Prostate gland (tissue), 2 donors: ENCODE measurements at regions not wholly inside any gene's neighbourhood (a gene's known extent, or its start where the extent isn't known, plus 50 kb on each side); places are given as distances from the start of the nearest gene placed in this dataset.
"Not testable (repeated sequence)": the region's sequence is repeated elsewhere in the genome, so short reads cannot be mapped to it uniquely, and the experiment has no call there.

Experiments used
- DNase-seq: peaks from one replicate; pipeline ENCODE4 v3.0.0-alpha.2; 2019; ENCODE audit warnings: low spot score
- H3K27ac ChIP-seq, 2 donors: fragments of 200-600 bp; sonication (generic); 2 replicates each; pipeline ENCODE4 v1.5.1; 2017 to 2019
- H3K27me3 ChIP-seq: fragments of 200-600 bp; sonication (generic); replicated peaks from 2 replicates; pipeline ENCODE4 v1.5.1; 2019; ENCODE audit not compliant: insufficient read depth
- H3K36me3 ChIP-seq, 2 donors: fragments of 200-600 bp; sonication (generic); 1 replicate in 1 of 2; 2 replicates in 1 of 2; pipeline versions ENCODE4 v1.5.1 to v1.8.1; 2017 to 2019
- H3K4me1 ChIP-seq: fragments of 200-600 bp; sonication (generic); replicated peaks from 2 replicates; pipeline ENCODE4 v1.5.1; 2019
- H3K4me3 ChIP-seq, 2 donors: fragments of 200-600 bp; sonication (generic); 2 replicates each; pipeline ENCODE4 v1.5.1; 2017 to 2019
- H3K9me3 ChIP-seq: fragments of 200-600 bp; sonication (generic); 2 replicates; pipeline ENCODE4 v1.5.1; 2017
- POLR2A ChIP-seq: fragments of 450-650 bp; IDR thresholded peaks from one replicate; pipeline ENCODE4 v1.6.1; 2016; ENCODE audit warnings: antibody characterized with exemption, mild to moderate bottlenecking
- POLR2AphosphoS5 ChIP-seq: sonication (generic); formaldehyde crosslinking; IDR thresholded peaks from one replicate; pipeline ENCODE4 v1.6.1; 2017; ENCODE audit warnings: antibody characterized with exemption
- WGBS: methylation state at CpG from one replicate; pipeline ENCODE4 v1.1.5; 2018; 5-methylcytosine and 5-hydroxymethylcytosine counted together
- intact Hi-C: fragments of 100-400 bp; cut with DNase I; formaldehyde crosslinking; loops from one replicate; pipeline ENCODE4 v1.14.2; 2022
- TF ChIP-seq, protein P1 (sequence below), 4 experiments: fragments of 200-600 bp in 2 of 4; fragments of 450-650 bp in 2 of 4; sonication (generic) in 2 of 4; IDR thresholded peaks; 1 replicate in 3 of 4; 2 replicates in 1 of 4; pipeline ENCODE4 v1.5.1; 2016 to 2019; ENCODE audit warnings: antibody characterized with exemption in 4 of 4, mild to moderate bottlenecking in 2 of 4, moderate library complexity in 2 of 4

DNA sequence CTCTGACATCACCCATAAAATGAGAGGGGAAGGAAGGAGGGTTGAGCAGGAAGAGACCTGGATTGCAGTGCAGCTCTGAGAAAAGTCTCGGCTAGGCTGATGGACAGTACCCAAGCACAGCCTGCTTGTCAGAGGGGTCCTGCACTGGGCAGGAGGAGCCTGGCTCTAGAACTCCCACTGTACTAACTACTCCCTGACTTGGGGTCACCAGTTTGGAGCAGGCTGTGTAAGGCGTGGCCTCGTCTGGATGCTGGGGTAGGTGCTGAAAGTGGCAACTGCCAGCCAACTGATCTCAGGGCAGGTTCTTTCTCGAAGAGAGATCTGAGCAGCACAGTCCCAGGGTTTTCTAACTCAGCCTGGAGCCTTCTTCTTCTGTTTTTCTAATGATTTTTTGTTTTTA lies 176.3 kb downstream of the ATP23 start:
- no peaks in the 10 kb centered on the region for H3K4me1 ChIP-seq
- TF ChIP-seq POLR2AphosphoS5 (no peak), POLR2A (no peak)
- TF ChIP-seq, protein P1, sequence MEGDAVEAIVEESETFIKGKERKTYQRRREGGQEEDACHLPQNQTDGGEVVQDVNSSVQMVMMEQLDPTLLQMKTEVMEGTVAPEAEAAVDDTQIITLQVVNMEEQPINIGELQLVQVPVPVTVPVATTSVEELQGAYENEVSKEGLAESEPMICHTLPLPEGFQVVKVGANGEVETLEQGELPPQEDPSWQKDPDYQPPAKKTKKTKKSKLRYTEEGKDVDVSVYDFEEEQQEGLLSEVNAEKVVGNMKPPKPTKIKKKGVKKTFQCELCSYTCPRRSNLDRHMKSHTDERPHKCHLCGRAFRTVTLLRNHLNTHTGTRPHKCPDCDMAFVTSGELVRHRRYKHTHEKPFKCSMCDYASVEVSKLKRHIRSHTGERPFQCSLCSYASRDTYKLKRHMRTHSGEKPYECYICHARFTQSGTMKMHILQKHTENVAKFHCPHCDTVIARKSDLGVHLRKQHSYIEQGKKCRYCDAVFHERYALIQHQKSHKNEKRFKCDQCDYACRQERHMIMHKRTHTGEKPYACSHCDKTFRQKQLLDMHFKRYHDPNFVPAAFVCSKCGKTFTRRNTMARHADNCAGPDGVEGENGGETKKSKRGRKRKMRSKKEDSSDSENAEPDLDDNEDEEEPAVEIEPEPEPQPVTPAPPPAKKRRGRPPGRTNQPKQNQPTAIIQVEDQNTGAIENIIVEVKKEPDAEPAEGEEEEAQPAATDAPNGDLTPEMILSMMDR (IDR thresholded peaks at IDR 0.05), result no peak
- H3K9me3 ChIP-seq, result no peaks in the 10 kb centered on the region
- H3K36me3 ChIP-seq, result no peaks in the 10 kb centered on the region
- WGBS, result 82% methylated on average over 4 of the region's 4 CpGs
- DNase-seq, result no peak
- no peak overlapping the region for H3K4me3 ChIP-seq
- no peak overlapping the region for H3K27ac ChIP-seq
- H3K27me3 ChIP-seq, result no peaks in the 10 kb centered on the region
- intact Hi-C loops, result no loop called here

DNA sequence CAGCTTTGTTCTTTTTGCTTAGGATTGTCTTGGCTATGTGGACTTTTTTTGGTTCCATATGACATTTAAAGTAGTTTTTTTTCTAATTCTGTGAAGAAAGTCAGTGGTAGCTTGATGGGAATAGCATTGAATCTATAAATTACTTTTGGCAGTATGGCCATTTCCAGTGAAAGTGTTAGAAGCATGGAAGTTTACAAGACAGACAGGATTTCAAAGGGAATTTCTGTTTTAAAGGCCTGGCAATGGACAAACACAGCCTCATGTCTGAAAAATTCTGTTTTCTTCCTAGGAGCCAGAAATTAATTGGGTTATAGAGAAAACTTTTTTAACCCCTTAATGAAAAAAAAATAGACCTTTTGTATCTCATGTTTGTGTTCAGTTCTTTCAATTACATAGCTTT lies 184.4 kb downstream of the ATP23 start:
- intact Hi-C loops, H3K4me1 ChIP-seq, DNase-seq, H3K9me3 ChIP-seq, H3K36me3 ChIP-seq, H3K27ac ChIP-seq, H3K4me3 ChIP-seq, H3K27me3 ChIP-seq: not testable (repeated sequence)

DNA sequence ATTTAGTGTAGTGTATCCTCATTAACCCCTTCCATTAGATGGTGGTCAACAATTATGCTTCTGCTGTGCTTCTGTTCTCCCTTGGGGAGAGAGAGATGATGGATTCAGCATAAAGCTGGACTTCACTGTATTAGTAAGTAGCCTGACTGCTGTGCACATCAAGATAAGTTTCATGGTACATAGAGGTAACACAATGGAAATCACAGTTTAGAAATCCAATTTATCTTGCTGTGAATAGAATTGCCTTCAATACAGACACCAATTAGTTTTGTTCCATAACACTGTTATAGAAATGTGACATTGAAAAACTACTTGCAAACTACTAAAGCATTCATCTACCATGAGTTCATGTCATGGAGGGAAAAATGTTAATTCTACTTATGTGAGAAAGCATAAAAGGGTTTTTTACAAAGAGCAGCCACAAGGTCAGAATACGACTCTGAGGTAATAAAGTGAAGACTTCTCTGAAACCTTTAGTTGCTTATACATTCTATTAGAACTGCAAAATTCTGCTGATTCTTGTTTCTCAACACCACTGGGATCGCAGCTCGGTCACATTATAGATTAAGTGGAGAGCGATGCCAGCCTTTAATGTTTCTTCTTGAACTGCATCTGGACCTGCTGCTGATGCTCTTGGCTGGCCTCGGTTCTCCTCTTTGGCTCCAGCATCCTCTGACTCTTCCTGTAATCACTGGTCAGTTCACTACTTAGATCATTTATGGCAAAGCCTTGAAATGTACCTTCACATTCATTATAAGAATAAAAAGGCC lies 190.8 kb downstream of the ATP23 start:
- WGBS, result 88% methylated on average over 5 of the region's 5 CpGs
- intact Hi-C loops, result no loop called here
- no peak overlapping the region for H3K4me3 ChIP-seq
- no peaks in the 10 kb centered on the region for H3K36me3 ChIP-seq
- no peak for DNase-seq
- no peaks in the 10 kb centered on the region for H3K9me3 ChIP-seq
- TF ChIP-seq POLR2AphosphoS5 (no peak), POLR2A (no peak)
- TF ChIP-seq, protein P1 (IDR thresholded peaks at IDR 0.05), result no peak
- H3K27me3 ChIP-seq, result no peaks in the 10 kb centered on the region
- H3K27ac ChIP-seq, result no peak overlapping the region
- H3K4me1 ChIP-seq, result no peaks in the 10 kb centered on the region

DNA sequence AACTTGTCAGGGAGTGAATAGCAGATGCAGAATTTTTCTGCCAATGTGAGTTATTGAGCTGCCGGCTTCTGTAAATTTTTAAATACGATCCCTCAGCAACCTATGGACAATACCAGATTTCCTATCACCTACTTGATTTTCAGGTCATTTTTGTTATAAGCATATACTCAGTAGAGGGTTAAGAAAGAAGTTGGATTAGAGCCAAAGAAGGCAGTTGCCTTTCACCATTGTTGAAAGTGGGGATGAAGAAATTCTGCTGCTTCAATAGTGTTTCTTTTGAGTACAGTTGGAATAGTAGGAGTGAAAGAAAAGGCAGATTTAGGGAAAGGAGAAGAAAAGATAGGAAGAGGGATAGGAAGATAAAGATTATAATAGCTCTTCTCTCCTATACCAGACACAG lies 197.1 kb downstream of the ATP23 start:
- H3K36me3 ChIP-seq, result no peaks in the 10 kb centered on the region
- no peaks in the 10 kb centered on the region for H3K27me3 ChIP-seq
- no peak overlapping the region for H3K27ac ChIP-seq
- no peak for DNase-seq
- no peak for TF ChIP-seq POLR2A
- TF ChIP-seq, protein P1 (IDR thresholded peaks at IDR 0.05), result no peak
- TF ChIP-seq POLR2AphosphoS5, result no peak
- intact Hi-C loops, result no loop called here
- no peaks in the 10 kb centered on the region for H3K4me1 ChIP-seq
- no peak overlapping the region for H3K4me3 ChIP-seq
- H3K9me3 ChIP-seq, result no peaks in the 10 kb centered on the region
- 79% methylated on average over 2 of the region's 2 CpGs for WGBS

DNA sequence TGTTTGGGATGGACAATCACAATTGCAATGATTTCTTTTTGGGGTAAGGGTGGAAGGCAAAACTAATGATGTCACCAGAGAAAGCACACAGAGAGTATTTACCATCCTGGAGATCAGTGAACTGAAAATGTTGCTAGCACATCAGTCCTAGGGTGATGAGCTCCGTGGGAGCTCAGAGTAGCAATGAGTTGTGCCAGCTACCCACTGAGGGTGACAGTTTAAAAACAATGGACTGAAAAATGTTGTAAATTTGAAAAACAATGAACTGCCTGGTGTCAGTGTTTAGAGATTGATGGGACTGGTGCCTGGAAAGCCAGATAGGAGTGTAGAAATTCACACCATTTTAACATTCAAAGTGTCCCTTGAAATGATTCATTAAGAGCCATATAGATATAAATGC lies 198.5 kb downstream of the ATP23 start:
- 43% methylated on average over 1 of the region's 1 CpG for WGBS
- Histone ChIP-seq H3K4me1 (no peaks in the 10 kb centered on the region), H3K9me3 (no peaks in the 10 kb centered on the region), H3K36me3 (no peaks in the 10 kb centered on the region), H3K27ac (no peak overlapping the region), H3K4me3 (no peak overlapping the region), H3K27me3 (no peaks in the 10 kb centered on the region)
- intact Hi-C loops, result no loop called here
- no peak for TF ChIP-seq POLR2AphosphoS5
- TF ChIP-seq, protein P1 (IDR thresholded peaks at IDR 0.05), result no peak
- TF ChIP-seq POLR2A, result no peak
- no peak for DNase-seq
